H1 (cell line): ENCODE measurements at regions not wholly inside any gene's neighbourhood (a gene's known extent, or its start where the extent isn't known, plus 50 kb on each side); places are given as distances from the start of the nearest gene placed in this dataset.

Experiments used
- CTCF ChIA-PET: fragments of 300-600 bp; sonication (Branson Sonifier 250); formaldehyde crosslinking; loops from one replicate; lab custom pipeline; 2021; ENCODE audit not compliant: partially characterized antibody; lab: Charles Lee
- POLR2A ChIA-PET: fragments of 300-600 bp; sonication (Branson Sonifier 250); formaldehyde crosslinking; loops from one replicate; lab custom pipeline; 2021; ENCODE audit warnings: inconsistent platforms; ENCODE audit not compliant: partially characterized antibody; lab: Charles Lee
- DNase-seq, 2 experiments: peaks; one replicate each; pipeline versions ENCODE4 v3.0.0 to v3.0.0-alpha.2; 2010 to 2022; ENCODE audit warnings: low spot score in 2 of 2, low read depth in 1 of 2, mixed read lengths in 1 of 2
- FAIRE-seq: peaks from 2 replicates; lab custom pipeline; 2011; peaks lifted over from hg19 to GRCh38; lab: Jason Lieb, UNC
- H2AFZ ChIP-seq: 2 replicates; pipeline ENCODE4 v1.8.1; 2012; ENCODE audit warnings: low read length, inconsistent platforms
- H2AK5ac ChIP-seq: 2 replicates; pipeline ENCODE4 v1.6.1; 2013; ENCODE audit warnings: low read depth, low read length
- H2BK120ac ChIP-seq: replicated peaks from 2 replicates; pipeline ENCODE3; 2013; ENCODE audit warnings: low read depth, low read length, inconsistent platforms
- H2BK12ac ChIP-seq: 2 replicates; pipeline ENCODE4 v1.6.1; 2013; ENCODE audit warnings: low read depth, low read length
- H2BK15ac ChIP-seq: 2 replicates; pipeline ENCODE4 v1.6.1; 2013; ENCODE audit warnings: low read length
- H2BK20ac ChIP-seq: 2 replicates; pipeline ENCODE4 v1.6.1; 2013; ENCODE audit warnings: low read length
- H2BK5ac ChIP-seq: 2 replicates; pipeline ENCODE4 v1.6.1; 2013; ENCODE audit warnings: low read depth, low read length
- H3K14ac ChIP-seq: 2 replicates; pipeline ENCODE4 v1.6.1; 2013; ENCODE audit warnings: inconsistent platforms; ENCODE audit not compliant: insufficient read length
- H3K18ac ChIP-seq: 2 replicates; pipeline ENCODE4 v1.6.1; 2013; ENCODE audit warnings: low read length; ENCODE audit errors: extremely low read depth
- H3K23ac ChIP-seq: 2 replicates; pipeline ENCODE4 v1.6.1; 2013; ENCODE audit warnings: inconsistent platforms; ENCODE audit not compliant: insufficient read length
- H3K23me2 ChIP-seq: 2 replicates; pipeline ENCODE4 v1.6.1; 2013; ENCODE audit warnings: low read depth, low read length
- H3K27ac ChIP-seq: 2 replicates; pipeline ENCODE4 v1.6.1; 2011; ENCODE audit warnings: low read depth, low read length, inconsistent platforms
- H3K27me3 ChIP-seq, 4 experiments: replicated peaks in 1 of 4; 1 replicate in 1 of 4; 2 replicates in 3 of 4; pipeline versions ENCODE4 v1.6.1 to v1.8.1; 2011 to 2013; ENCODE audit warnings: low read length in 3 of 4, mild to moderate bottlenecking in 3 of 4, inconsistent platforms in 2 of 4, mixed read lengths in 2 of 4, moderate library complexity in 1 of 4; ENCODE audit not compliant: control insufficient read depth in 3 of 4, insufficient read depth in 3 of 4; ENCODE audit errors: extremely low read depth in 1 of 4
- H3K36me3 ChIP-seq, 4 experiments: 2 replicates each; pipeline versions ENCODE4 v1.6.1 to v1.8.1; 2011 to 2013; ENCODE audit warnings: mild to moderate bottlenecking in 4 of 4, low read length in 3 of 4, moderate library complexity in 2 of 4, control low read depth in 1 of 4, inconsistent platforms in 1 of 4; ENCODE audit not compliant: insufficient read depth in 4 of 4, control insufficient read depth in 2 of 4
- H3K4ac ChIP-seq: replicated peaks from 2 replicates; pipeline ENCODE3; 2013; ENCODE audit warnings: low read length, low read depth, mixed read lengths, inconsistent platforms; ENCODE audit not compliant: insufficient read length
- H3K4me1 ChIP-seq, 4 experiments: replicated peaks in 1 of 4; 1 replicate in 1 of 4; 2 replicates in 3 of 4; pipeline versions ENCODE4 v1.6.1 to v1.8.1; 2011 to 2013; ENCODE audit warnings: low read length in 3 of 4, inconsistent platforms in 2 of 4, mixed read lengths in 1 of 4; ENCODE audit not compliant: insufficient read depth in 4 of 4, control insufficient read depth in 3 of 4
- H3K4me2 ChIP-seq, 2 experiments: 2 replicates each; pipeline versions ENCODE4 v1.6.1 to v1.8.1; 2011 to 2013; ENCODE audit warnings: low read depth in 2 of 2, low read length in 2 of 2, control low read depth in 1 of 2, inconsistent platforms in 1 of 2, mild to moderate bottlenecking in 1 of 2; ENCODE audit not compliant: insufficient read depth in 1 of 2
- H3K4me3 ChIP-seq, 4 experiments: fragments of 200-600, 300-600 bp in 1 of 4; sonication (generic), shearing (Covaris generic), sonication (Bioruptor Twin) in 1 of 4; 2 replicates each; pipeline versions ENCODE4 v1.5.1 to v1.8.1; 2011 to 2016; ENCODE audit warnings: low read length in 4 of 4, low read depth in 3 of 4, control low read depth in 2 of 4, inconsistent platforms in 2 of 4, mild to moderate bottlenecking in 2 of 4, mixed read lengths in 1 of 4, moderate library complexity in 1 of 4; ENCODE audit not compliant: insufficient read depth in 2 of 4; ENCODE audit errors: extremely low read depth in 1 of 4
- H3K56ac ChIP-seq: replicated peaks from 2 replicates; pipeline ENCODE3; 2013; ENCODE audit warnings: low read depth, mild to moderate bottlenecking, mixed read lengths, low read length, inconsistent platforms; ENCODE audit not compliant: insufficient read length
- H3K79me1 ChIP-seq: 2 replicates; pipeline ENCODE4 v1.6.1; 2013; ENCODE audit warnings: low read depth, low read length, control low read depth
- H3K79me2 ChIP-seq, 2 experiments: 2 replicates each; pipeline versions ENCODE4 v1.6.1 to v1.8.1; 2012 to 2013; ENCODE audit warnings: low read length in 2 of 2, mild to moderate bottlenecking in 2 of 2, inconsistent platforms in 1 of 2; ENCODE audit not compliant: insufficient read depth in 2 of 2, control insufficient read depth in 1 of 2
- H3K9ac ChIP-seq, 4 experiments: replicated peaks in 1 of 4; 1 replicate in 1 of 4; 2 replicates in 3 of 4; pipeline versions ENCODE4 v1.6.1 to v1.8.1; 2011 to 2013; ENCODE audit warnings: low read depth in 3 of 4, low read length in 3 of 4, control low read depth in 2 of 4, mild to moderate bottlenecking in 2 of 4, moderate library complexity in 2 of 4, inconsistent platforms in 1 of 4; ENCODE audit errors: extremely low read depth in 1 of 4
- H3K9me3 ChIP-seq, 2 experiments: 2 replicates each; pipeline versions ENCODE4 v1.6.1 to v1.8.1; 2012 to 2013; ENCODE audit warnings: mild to moderate bottlenecking in 2 of 2, moderate library complexity in 2 of 2, control low read depth in 1 of 2, inconsistent platforms in 1 of 2, low read depth in 1 of 2, low read length in 1 of 2, mixed read lengths in 1 of 2; ENCODE audit not compliant: insufficient read depth in 2 of 2
- H4K20me1 ChIP-seq, 2 experiments: replicated peaks in 1 of 2; 2 replicates each; pipeline versions ENCODE3 to v1.8.1; 2011 to 2013; ENCODE audit warnings: inconsistent platforms in 2 of 2, low read length in 2 of 2, mild to moderate bottlenecking in 1 of 2; ENCODE audit not compliant: insufficient read depth in 2 of 2, control insufficient read depth in 1 of 2
- H4K5ac ChIP-seq: 2 replicates; pipeline ENCODE4 v1.6.1; 2013; ENCODE audit warnings: low read length, low read depth, mixed read lengths, inconsistent platforms; ENCODE audit not compliant: insufficient read length
- H4K8ac ChIP-seq: 2 replicates; pipeline ENCODE4 v1.8.0; 2013; ENCODE audit warnings: mild to moderate bottlenecking, moderate library complexity, low read length, inconsistent platforms; ENCODE audit not compliant: insufficient read depth; ENCODE audit errors: extremely low read depth
- H4K91ac ChIP-seq: replicated peaks from 2 replicates; pipeline ENCODE3; 2013; ENCODE audit warnings: low read length, mixed read lengths, inconsistent platforms; ENCODE audit not compliant: insufficient read length
- BRCA1 ChIP-seq: IDR thresholded peaks from 2 replicates; pipeline ENCODE4 v1.6.1; 2012; ENCODE audit warnings: low read depth, low read length, improper control_type of control experiment
- CBX5 ChIP-seq: fragments of 300-800, 300-1000 bp; sonication (generic); IDR thresholded peaks from 2 replicates; pipeline ENCODE4 v1.7.1; 2016; ENCODE audit warnings: antibody characterized with exemption, low read length, low read depth
- CHD2 ChIP-seq: IDR thresholded peaks from 2 replicates; pipeline ENCODE4 v1.6.1; 2012; ENCODE audit warnings: low read length, improper control_type of control experiment
- CTBP2 ChIP-seq: IDR thresholded peaks from 2 replicates; pipeline ENCODE4 v1.7.0; 2011; ENCODE audit warnings: borderline replicate concordance, mild to moderate bottlenecking, moderate library complexity, mixed read lengths, low read length; ENCODE audit not compliant: insufficient read depth, insufficient read length
- EGR1 ChIP-seq: IDR thresholded peaks from 2 replicates; pipeline ENCODE4 v1.6.1; 2011; ENCODE audit warnings: low read depth, low read length, borderline replicate concordance
- EP300 ChIP-seq, 2 experiments: IDR thresholded peaks; 1 replicate in 1 of 2; 2 replicates in 1 of 2; pipeline ENCODE4 v1.6.1; 2011 to 2012; ENCODE audit warnings: low read depth in 2 of 2, low read length in 2 of 2, mild to moderate bottlenecking in 2 of 2, borderline replicate concordance in 1 of 2, inconsistent platforms in 1 of 2, moderate library complexity in 1 of 2
- EZH2 ChIP-seq: fragments of 200-600 bp; sonication (generic); IDR thresholded peaks from 2 replicates; pipeline ENCODE4 v1.7.1; 2012; ENCODE audit warnings: low read depth, mild to moderate bottlenecking, moderate library complexity, low read length, inconsistent platforms; ENCODE audit not compliant: severe bottlenecking
- FOSL1 ChIP-seq: IDR thresholded peaks from 2 replicates; pipeline ENCODE4 v1.6.1; 2011; ENCODE audit warnings: mild to moderate bottlenecking, low read depth, low read length, moderate library complexity; ENCODE audit not compliant: insufficient read depth
- GTF2F1 ChIP-seq: IDR thresholded peaks from 2 replicates; pipeline ENCODE4 v1.6.1; 2012; ENCODE audit warnings: low read depth, low read length, improper control_type of control experiment, borderline replicate concordance
- MAFK ChIP-seq: IDR thresholded peaks from 2 replicates; pipeline ENCODE4 v1.6.1; 2012; ENCODE audit warnings: low read depth, mild to moderate bottlenecking, improper control_type of control experiment, low read length
- NRF1 ChIP-seq: IDR thresholded peaks from 2 replicates; pipeline ENCODE4 v1.6.1; 2011; ENCODE audit warnings: mild to moderate bottlenecking, low read depth, low read length, improper control_type of control experiment
- SIN3A ChIP-seq, 2 experiments: IDR thresholded peaks in 1 of 2; conservative IDR thresholded peaks in 1 of 2; 2 replicates each; pipeline ENCODE4 v1.6.1; 2011 to 2012; ENCODE audit warnings: low read length in 2 of 2, improper control_type of control experiment in 1 of 2, low read depth in 1 of 2, mild to moderate bottlenecking in 1 of 2
- SIX5 ChIP-seq: IDR thresholded peaks from 2 replicates; pipeline ENCODE4 v1.6.1; 2011; ENCODE audit warnings: mild to moderate bottlenecking, low read depth, low read length
- WGBS, 2 experiments: shearing (Covaris generic) in 1 of 2; methylation state at CpG; one replicate each; pipeline versions ENCODE4 v1.1.6 to v1.1.7; 2013 to 2015; ENCODE audit warnings: low lambda C conversion rate in 2 of 2, mixed read lengths in 2 of 2, inconsistent platforms in 1 of 2, low coverage in 1 of 2, missing lambda C conversion rate in 1 of 2; ENCODE audit not compliant: insufficient replicate concordance in 2 of 2, insufficient coverage in 1 of 2, insufficient read length in 1 of 2; ENCODE audit errors: extremely low coverage in 1 of 2, missing lambda C conversion rate in 1 of 2; 5-methylcytosine and 5-hydroxymethylcytosine counted together

GRCh38 chr4:23169608-23170311 lies 477.0 kb downstream of the GBA3 start:
- Histone ChIP-seq H2AFZ (0 out of 2 replicates have a peak overlapping the region, but pooled peaks have one; percentile 6), H3K9me3 (0 out of 4 replicates have a peak, but pooled peaks cover 0 to 3% of the 10 kb centered on the region in 2 experiments), H2BK120ac (no peak overlapping the region), H2BK12ac (no peak overlapping the region), H2BK15ac (no peak overlapping the region), H3K27ac (no peak overlapping the region), H3K4me1 (no peaks in the 10 kb centered on the region), H2BK5ac (no peak overlapping the region), H3K18ac (no peak overlapping the region), H3K36me3 (no peaks in the 10 kb centered on the region), H4K8ac (no peak overlapping the region), H2BK20ac (no peak overlapping the region), H2AK5ac (no peak overlapping the region), H4K5ac (no peak overlapping the region), H3K79me1 (no peaks in the 10 kb centered on the region), H3K27me3 (no peaks in the 10 kb centered on the region), H4K20me1 (no peaks in the 10 kb centered on the region), H4K91ac (no peak overlapping the region), H3K4ac (no peak overlapping the region), H3K79me2 (no peaks in the 10 kb centered on the region), H3K4me2 (no peak overlapping the region), H3K56ac (no peak overlapping the region), H3K9ac (no peak overlapping the region), H3K23ac (no peak overlapping the region), H3K23me2 (no peaks in the 10 kb centered on the region; the same call in 1 of the 2 replicates), H3K4me3 (no peak overlapping the region), H3K14ac (no peak overlapping the region)
- ChIA-PET POLR2A (interaction anchor here (0.6 kb wide), 1 partner anchor 12 kb away, joined by 3 read pairs; no protein-coding TSS in a partner anchor), CTCF (no interaction called here)
- WGBS, 2 experiments: 85 to 100% methylated on average over 1 to 6 of the region's 6 CpGs
- DNase-seq (no peak), FAIRE-seq (no peak)
- TF ChIP-seq BRCA1 (no peak), SIN3A (conservative IDR thresholded peaks at IDR 0.05 in 1 of 2, IDR thresholded peaks at IDR 0.05 in 1 of 2; ENCODE audit: low read depth in 1 of 2, low read length in 2 of 2) (no peak), MAFK (no peak), EP300 (IDR thresholded peaks at IDR 0.05; ENCODE audit: borderline replicate concordance in 1 of 2, low read depth in 2 of 2, low read length in 2 of 2) (no peak), GTF2F1 (no peak), CTBP2 (no peak), FOSL1 (no peak), CHD2 (no peak), CBX5 (no peak), NRF1 (no peak), EZH2 (no peak), EGR1 (no peak), SIX5 (no peak)
